ENCODE measurements at regions not wholly inside any gene's neighbourhood (a gene's known extent, or its start where the extent isn't known, plus 50 kb on each side); places are given as distances from the start of the nearest gene placed in this dataset.

DNA sequence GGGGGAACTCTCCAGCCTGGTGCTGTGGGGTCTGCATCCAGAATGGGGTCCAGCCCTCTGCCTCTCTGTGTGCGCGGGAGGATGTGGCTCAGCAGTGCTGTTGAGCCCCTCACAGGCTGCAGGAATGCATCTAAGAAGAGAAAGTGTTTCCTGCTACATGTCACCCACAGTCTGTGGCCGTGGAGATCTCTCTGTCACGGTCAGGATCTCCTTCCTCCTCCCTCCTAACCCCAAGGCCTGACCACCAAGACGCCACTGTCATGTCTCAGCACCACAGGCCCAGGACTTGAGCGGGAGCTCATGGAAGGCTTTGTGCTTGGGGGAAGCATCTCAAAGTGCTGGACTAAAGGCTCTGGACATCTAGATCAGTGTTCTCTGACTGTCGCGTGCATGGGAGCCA lies 90.1 kb downstream of the SREK1 start:
- intact Hi-C loops (cut with DNase I; ENCODE audit: low total_unique reads), result no loop called here
- TF ChIP-seq CTCF (IDR thresholded peaks at IDR 0.05), result no peak
- no peak for TF ChIP-seq POLR2A (IDR thresholded peaks at IDR 0.05)
- no peak overlapping the region for H3K4me3 ChIP-seq (ENCODE audit: low read depth, poor library complexity, severe bottlenecking)
- DNase-seq (ENCODE audit: low spot score in 2 of 2), result no peak
- WGBS, 2 donors, result 92 to 96% methylated on average over 8 of the region's 8 CpGs

- WGBS, 2 donors, result 79 to 80% methylated on average over 6 of the region's 6 CpGs
- no peak for TF ChIP-seq CTCF (IDR thresholded peaks at IDR 0.05)
- TF ChIP-seq POLR2A (IDR thresholded peaks at IDR 0.05), result no peak
- no peak overlapping the region for H3K4me3 ChIP-seq (ENCODE audit: low read depth, poor library complexity, severe bottlenecking)
- DNase-seq (ENCODE audit: low spot score in 2 of 2), result no peak
- intact Hi-C loops (cut with DNase I; ENCODE audit: low total_unique reads), result no loop called here
Observed at GRCh38 chr5:66238435-66238834, 94.3 kb downstream of the SREK1 start.

- H3K4me3 ChIP-seq (ENCODE audit: low read depth, poor library complexity, severe bottlenecking), result no peak overlapping the region
- TF ChIP-seq POLR2A (IDR thresholded peaks at IDR 0.05), result no peak
- TF ChIP-seq CTCF (IDR thresholded peaks at IDR 0.05), result no peak
- DNase-seq (ENCODE audit: low spot score in 2 of 2), result no peak
- intact Hi-C loops (cut with DNase I; ENCODE audit: low total_unique reads), result no loop called here
- 51 to 75% methylated on average over 1 of the region's 1 CpG for WGBS, 2 donors
Observed at GRCh38 chr5:66239034-66239433, 94.9 kb downstream of the SREK1 start.

GRCh38 chr5:66241136-66241825 lies 97.2 kb downstream of the SREK1 start:
- H3K4me3 ChIP-seq (ENCODE audit: low read depth, poor library complexity, severe bottlenecking), result no peak overlapping the region
- intact Hi-C loops (cut with DNase I; ENCODE audit: low total_unique reads), result no loop called here
- DNase-seq (ENCODE audit: low spot score in 2 of 2), result no peak
- 89% methylated on average over 12 of the region's 12 CpGs for WGBS, 2 donors
- TF ChIP-seq POLR2A (IDR thresholded peaks at IDR 0.05) (no peak), CTCF (IDR thresholded peaks at IDR 0.05) (no peak)

DNA sequence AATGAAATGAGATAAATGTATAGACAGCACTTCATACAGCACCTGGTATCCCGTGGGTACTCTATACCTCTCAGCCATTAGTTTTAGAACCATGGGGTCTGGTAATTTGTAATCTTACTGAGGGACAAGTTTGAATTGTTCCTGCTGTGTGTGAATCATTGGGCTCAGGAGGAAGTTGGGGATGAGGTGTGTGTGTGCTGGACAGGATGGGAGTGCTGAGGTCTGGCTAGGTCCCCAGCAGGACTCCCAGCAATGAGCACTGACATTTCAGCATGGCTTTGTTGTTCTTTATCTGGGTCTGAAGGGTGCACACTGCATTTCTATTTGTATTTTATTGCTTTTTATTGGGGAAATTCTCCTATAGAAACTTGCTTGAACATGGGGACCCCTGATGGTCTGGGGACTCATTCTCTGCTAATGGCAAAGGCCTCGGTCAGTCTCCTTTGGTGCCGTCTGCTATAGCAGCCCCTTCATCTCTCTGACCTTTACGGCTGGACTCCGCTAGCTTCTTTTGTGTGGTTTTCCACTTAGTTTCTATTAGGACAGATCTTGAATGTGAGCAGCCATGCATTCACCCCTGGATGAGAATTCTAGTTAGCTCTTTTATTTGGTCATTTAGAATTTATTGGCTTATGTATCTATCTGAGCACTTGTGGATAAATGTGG lies 98.1 kb downstream of the SREK1 start:
- no peak for DNase-seq (ENCODE audit: low spot score in 2 of 2)
- WGBS, 2 donors, result 89 to 92% methylated on average over 5 of the region's 5 CpGs
- H3K4me3 ChIP-seq (ENCODE audit: low read depth, poor library complexity, severe bottlenecking), result no peak overlapping the region
- intact Hi-C loops (cut with DNase I; ENCODE audit: low total_unique reads), result no loop called here
- TF ChIP-seq POLR2A (IDR thresholded peaks at IDR 0.05) (no peak), CTCF (IDR thresholded peaks at IDR 0.05) (no peak)
